ENCODE measurements at regions not wholly inside any gene's neighbourhood (a gene's known extent, or its start where the extent isn't known, plus 50 kb on each side); places are given as distances from the start of the nearest gene placed in this dataset.

DNA sequence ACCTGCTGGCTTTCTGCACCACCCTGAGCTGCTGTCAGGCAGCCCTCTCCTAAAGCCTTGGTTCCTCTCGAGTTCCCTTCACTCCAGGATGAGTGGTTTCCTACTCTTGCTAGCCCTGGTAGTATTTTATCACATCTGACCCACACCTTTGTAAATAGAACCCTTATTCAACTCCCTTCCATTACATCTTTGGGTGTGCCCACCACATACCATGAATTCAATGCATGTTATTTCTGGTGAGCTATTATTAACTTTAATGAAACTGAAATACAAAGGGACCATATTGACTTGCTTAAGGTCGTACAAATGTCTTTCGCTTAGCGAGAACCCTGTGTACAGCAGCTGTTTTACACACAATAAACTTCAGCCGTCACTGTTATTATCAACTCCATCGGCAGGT, 521.3 kb downstream of the GRIN2A start:
- H3K4me1 ChIP-seq (ENCODE audit: insufficient read depth): peaks cover 3% of the 10 kb centered on the region; the same call in 1 of the 2 replicates
- Mint-ChIP-seq H3K4me1 (peaks cover 12% of the 10 kb centered on the region; the same call in 2 of the 3 replicates), H3K27me3 (ENCODE audit: insufficient read depth, low read depth, poor library complexity) (peaks cover 3% of the 10 kb centered on the region), H3K27ac (no peak overlapping the region), H3K9me3 (peaks cover 6% of the 10 kb centered on the region; the same call in 2 of the 3 replicates), H3K4me3 (no peak overlapping the region), H3K36me3 (ENCODE audit: low read depth) (peaks cover 15% of the 10 kb centered on the region; the same call in 2 of the 3 replicates)
- H3K4me3 ChIP-seq: no peak overlapping the region
- no peaks in the 10 kb centered on the region for H3K79me2 ChIP-seq (replicated peaks; ENCODE audit: insufficient read depth)
- H3F3A ChIP-seq (replicated peaks; ENCODE audit: low read depth): no peaks in the 10 kb centered on the region
- no peak overlapping the region for H3K27ac ChIP-seq (ENCODE audit: low read depth)
- TF ChIP-seq EZH2phosphoT487 (IDR thresholded peaks at IDR 0.05; ENCODE audit: unreplicated experiment) (no peak), ZNF114 (CRISPR knock-in tag; IDR thresholded peaks at IDR 0.05) (no peak), CREB1 (CRISPR knock-in tag; IDR thresholded peaks at IDR 0.05; ENCODE audit: low read depth) (no peak), ZNF331 (CRISPR knock-in tag; IDR thresholded peaks at IDR 0.05; ENCODE audit: low read depth) (no peak), EZH2 (IDR thresholded peaks at IDR 0.05; ENCODE audit: low read depth, unreplicated experiment) (no peak), STAT1 (IDR thresholded peaks at IDR 0.05; ENCODE audit: unreplicated experiment) (no peak)
- TF ChIP-seq, protein P1, sequence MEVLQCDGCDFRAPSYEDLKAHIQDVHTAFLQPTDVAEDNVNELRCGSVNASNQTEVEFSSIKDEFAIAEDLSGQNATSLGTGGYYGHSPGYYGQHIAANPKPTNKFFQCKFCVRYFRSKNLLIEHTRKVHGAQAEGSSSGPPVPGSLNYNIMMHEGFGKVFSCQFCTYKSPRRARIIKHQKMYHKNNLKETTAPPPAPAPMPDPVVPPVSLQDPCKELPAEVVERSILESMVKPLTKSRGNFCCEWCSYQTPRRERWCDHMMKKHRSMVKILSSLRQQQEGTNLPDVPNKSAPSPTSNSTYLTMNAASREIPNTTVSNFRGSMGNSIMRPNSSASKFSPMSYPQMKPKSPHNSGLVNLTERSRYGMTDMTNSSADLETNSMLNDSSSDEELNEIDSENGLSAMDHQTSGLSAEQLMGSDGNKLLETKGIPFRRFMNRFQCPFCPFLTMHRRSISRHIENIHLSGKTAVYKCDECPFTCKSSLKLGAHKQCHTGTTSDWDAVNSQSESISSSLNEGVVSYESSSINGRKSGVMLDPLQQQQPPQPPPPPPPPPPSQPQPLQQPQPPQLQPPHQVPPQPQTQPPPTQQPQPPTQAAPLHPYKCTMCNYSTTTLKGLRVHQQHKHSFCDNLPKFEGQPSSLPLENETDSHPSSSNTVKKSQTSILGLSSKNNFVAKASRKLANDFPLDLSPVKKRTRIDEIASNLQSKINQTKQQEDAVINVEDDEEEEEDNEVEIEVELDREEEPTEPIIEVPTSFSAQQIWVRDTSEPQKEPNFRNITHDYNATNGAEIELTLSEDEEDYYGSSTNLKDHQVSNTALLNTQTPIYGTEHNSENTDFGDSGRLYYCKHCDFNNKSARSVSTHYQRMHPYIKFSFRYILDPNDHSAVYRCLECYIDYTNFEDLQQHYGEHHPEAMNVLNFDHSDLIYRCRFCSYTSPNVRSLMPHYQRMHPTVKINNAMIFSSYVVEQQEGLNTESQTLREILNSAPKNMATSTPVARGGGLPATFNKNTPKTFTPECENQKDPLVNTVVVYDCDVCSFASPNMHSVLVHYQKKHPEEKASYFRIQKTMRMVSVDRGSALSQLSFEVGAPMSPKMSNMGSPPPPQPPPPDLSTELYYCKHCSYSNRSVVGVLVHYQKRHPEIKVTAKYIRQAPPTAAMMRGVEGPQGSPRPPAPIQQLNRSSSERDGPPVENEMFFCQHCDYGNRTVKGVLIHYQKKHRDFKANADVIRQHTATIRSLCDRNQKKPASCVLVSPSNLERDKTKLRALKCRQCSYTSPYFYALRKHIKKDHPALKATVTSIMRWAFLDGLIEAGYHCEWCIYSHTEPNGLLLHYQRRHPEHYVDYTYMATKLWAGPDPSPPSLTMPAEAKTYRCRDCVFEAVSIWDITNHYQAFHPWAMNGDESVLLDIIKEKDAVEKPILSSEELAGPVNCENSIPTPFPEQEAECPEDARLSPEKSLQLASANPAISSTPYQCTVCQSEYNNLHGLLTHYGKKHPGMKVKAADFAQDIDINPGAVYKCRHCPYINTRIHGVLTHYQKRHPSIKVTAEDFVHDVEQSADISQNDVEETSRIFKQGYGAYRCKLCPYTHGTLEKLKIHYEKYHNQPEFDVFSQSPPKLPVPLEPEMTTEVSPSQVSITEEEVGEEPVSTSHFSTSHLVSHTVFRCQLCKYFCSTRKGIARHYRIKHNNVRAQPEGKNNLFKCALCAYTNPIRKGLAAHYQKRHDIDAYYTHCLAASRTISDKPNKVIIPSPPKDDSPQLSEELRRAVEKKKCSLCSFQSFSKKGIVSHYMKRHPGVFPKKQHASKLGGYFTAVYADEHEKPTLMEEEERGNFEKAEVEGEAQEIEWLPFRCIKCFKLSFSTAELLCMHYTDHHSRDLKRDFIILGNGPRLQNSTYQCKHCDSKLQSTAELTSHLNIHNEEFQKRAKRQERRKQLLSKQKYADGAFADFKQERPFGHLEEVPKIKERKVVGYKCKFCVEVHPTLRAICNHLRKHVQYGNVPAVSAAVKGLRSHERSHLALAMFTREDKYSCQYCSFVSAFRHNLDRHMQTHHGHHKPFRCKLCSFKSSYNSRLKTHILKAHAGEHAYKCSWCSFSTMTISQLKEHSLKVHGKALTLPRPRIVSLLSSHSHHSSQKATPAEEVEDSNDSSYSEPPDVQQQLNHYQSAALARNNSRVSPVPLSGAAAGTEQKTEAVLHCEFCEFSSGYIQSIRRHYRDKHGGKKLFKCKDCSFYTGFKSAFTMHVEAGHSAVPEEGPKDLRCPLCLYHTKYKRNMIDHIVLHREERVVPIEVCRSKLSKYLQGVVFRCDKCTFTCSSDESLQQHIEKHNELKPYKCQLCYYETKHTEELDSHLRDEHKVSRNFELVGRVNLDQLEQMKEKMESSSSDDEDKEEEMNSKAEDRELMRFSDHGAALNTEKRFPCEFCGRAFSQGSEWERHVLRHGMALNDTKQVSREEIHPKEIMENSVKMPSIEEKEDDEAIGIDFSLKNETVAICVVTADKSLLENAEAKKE (CRISPR knock-in tag; IDR thresholded peaks at IDR 0.05): no peak
- TF ChIP-seq, protein P2, sequence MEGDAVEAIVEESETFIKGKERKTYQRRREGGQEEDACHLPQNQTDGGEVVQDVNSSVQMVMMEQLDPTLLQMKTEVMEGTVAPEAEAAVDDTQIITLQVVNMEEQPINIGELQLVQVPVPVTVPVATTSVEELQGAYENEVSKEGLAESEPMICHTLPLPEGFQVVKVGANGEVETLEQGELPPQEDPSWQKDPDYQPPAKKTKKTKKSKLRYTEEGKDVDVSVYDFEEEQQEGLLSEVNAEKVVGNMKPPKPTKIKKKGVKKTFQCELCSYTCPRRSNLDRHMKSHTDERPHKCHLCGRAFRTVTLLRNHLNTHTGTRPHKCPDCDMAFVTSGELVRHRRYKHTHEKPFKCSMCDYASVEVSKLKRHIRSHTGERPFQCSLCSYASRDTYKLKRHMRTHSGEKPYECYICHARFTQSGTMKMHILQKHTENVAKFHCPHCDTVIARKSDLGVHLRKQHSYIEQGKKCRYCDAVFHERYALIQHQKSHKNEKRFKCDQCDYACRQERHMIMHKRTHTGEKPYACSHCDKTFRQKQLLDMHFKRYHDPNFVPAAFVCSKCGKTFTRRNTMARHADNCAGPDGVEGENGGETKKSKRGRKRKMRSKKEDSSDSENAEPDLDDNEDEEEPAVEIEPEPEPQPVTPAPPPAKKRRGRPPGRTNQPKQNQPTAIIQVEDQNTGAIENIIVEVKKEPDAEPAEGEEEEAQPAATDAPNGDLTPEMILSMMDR (conservative IDR thresholded peaks at IDR 0.05; ENCODE audit: low read depth in 2 of 2): no peak
- TF ChIP-seq, protein P3, sequence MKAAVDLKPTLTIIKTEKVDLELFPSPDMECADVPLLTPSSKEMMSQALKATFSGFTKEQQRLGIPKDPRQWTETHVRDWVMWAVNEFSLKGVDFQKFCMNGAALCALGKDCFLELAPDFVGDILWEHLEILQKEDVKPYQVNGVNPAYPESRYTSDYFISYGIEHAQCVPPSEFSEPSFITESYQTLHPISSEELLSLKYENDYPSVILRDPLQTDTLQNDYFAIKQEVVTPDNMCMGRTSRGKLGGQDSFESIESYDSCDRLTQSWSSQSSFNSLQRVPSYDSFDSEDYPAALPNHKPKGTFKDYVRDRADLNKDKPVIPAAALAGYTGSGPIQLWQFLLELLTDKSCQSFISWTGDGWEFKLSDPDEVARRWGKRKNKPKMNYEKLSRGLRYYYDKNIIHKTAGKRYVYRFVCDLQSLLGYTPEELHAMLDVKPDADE (IDR thresholded peaks at IDR 0.05): no peak
- peaks cover 4% of the 10 kb centered on the region for H3K36me3 ChIP-seq (ENCODE audit: insufficient read depth)
- H3K27me3 ChIP-seq (ENCODE audit: insufficient read depth): no peaks in the 10 kb centered on the region
- H4K20me1 ChIP-seq (replicated peaks; ENCODE audit: insufficient read depth): no peaks in the 10 kb centered on the region
- no peak for DNase-seq (ENCODE audit: low spot score)
- H2AFZ ChIP-seq: no peak overlapping the region
- H3K9me2 ChIP-seq (ENCODE audit: insufficient read depth): peaks cover 26% of the 10 kb centered on the region
- no peak overlapping the region for H3K4me2 ChIP-seq
- ATAC-seq: no peak
